GM23338 (cell line): ENCODE measurements at regions not wholly inside any gene's neighbourhood (a gene's known extent, or its start where the extent isn't known, plus 50 kb on each side); places are given as distances from the start of the nearest gene placed in this dataset.

Source experiments
- ATAC-seq: fragments of 200-7000 bp; cut with Tn5 transposase; 3 replicates; pipeline ENCODE4 v1.9.1; 2020
- DNase-seq: peaks from one replicate; pipeline ENCODE4 v3.0.0-alpha.2; 2015; ENCODE audit warnings: low spot score
- H2AFZ ChIP-seq: fragments of 200-600 bp; sonication (generic); 2 replicates; pipeline ENCODE4 v1.8.0; 2016; ENCODE audit warnings: antibody characterized with exemption, mild to moderate bottlenecking, moderate library complexity
- H3F3A ChIP-seq: fragments of 200-600 bp; sonication (generic); replicated peaks from 2 replicates; pipeline ENCODE4 v1.8.0; 2017; ENCODE audit warnings: antibody characterized with exemption, mixed run types, low read depth
- H3K27ac ChIP-seq: fragments of 200-600 bp; sonication (generic); 2 replicates; pipeline ENCODE4 v1.6.1; 2016; ENCODE audit warnings: low read depth
- H3K27me3 ChIP-seq: fragments of 200-600 bp; sonication (generic); 2 replicates; pipeline ENCODE4 v1.8.0; 2016; ENCODE audit warnings: mild to moderate bottlenecking, mixed run types, moderate library complexity; ENCODE audit not compliant: insufficient read depth
- H3K36me3 ChIP-seq: fragments of 200-600 bp; sonication (generic); 2 replicates; pipeline ENCODE4 v1.8.0; 2016; ENCODE audit warnings: mild to moderate bottlenecking; ENCODE audit not compliant: insufficient read depth
- H3K4me1 ChIP-seq: fragments of 200-600 bp; sonication (generic); 2 replicates; pipeline ENCODE4 v1.8.0; 2016; ENCODE audit warnings: mild to moderate bottlenecking, moderate library complexity; ENCODE audit not compliant: insufficient read depth
- H3K4me2 ChIP-seq: fragments of 200-600 bp; sonication (generic); 2 replicates; pipeline ENCODE4 v1.7.1; 2017; ENCODE audit warnings: mixed run types
- H3K4me3 ChIP-seq: fragments of 200-600 bp; sonication (generic); 2 replicates; pipeline ENCODE4 v1.6.1; 2016; ENCODE audit warnings: mixed run types
- H3K79me2 ChIP-seq: fragments of 200-600 bp; sonication (generic); replicated peaks from 2 replicates; pipeline ENCODE4 v1.8.0; 2017; ENCODE audit warnings: mild to moderate bottlenecking; ENCODE audit not compliant: insufficient read depth
- H3K9me2 ChIP-seq: fragments of 200-600 bp; sonication (generic); 2 replicates; pipeline ENCODE4 v1.8.0; 2017; ENCODE audit not compliant: insufficient read depth
- H4K20me1 ChIP-seq: fragments of 200-600 bp; sonication (generic); replicated peaks from 2 replicates; pipeline ENCODE4 v1.8.0; 2017; ENCODE audit warnings: mild to moderate bottlenecking; ENCODE audit not compliant: insufficient read depth
- H3K27ac Mint-ChIP-seq: 2 replicates; pipeline ENCODE4 v1.8.0; 2020; ENCODE audit warnings: inconsistent platforms, mild to moderate bottlenecking, moderate library complexity, mixed read lengths
- H3K27me3 Mint-ChIP-seq: 3 replicates; pipeline ENCODE4 v1.8.0; 2022; ENCODE audit warnings: low read depth, mild to moderate bottlenecking, moderate library complexity, mixed read lengths, inconsistent platforms; ENCODE audit not compliant: insufficient read depth, poor library complexity
- H3K36me3 Mint-ChIP-seq: 3 replicates; pipeline ENCODE4 v1.8.0; 2021; ENCODE audit warnings: low read depth, mild to moderate bottlenecking, inconsistent platforms, moderate library complexity, mixed read lengths
- H3K4me1 Mint-ChIP-seq: 3 replicates; pipeline ENCODE4 v1.8.0; 2020; ENCODE audit warnings: mild to moderate bottlenecking, inconsistent platforms, mixed read lengths
- H3K4me3 Mint-ChIP-seq: 3 replicates; pipeline ENCODE4 v1.8.0; 2021; ENCODE audit warnings: moderate library complexity, mild to moderate bottlenecking, inconsistent platforms, mixed read lengths
- H3K9me3 Mint-ChIP-seq: 3 replicates; pipeline ENCODE4 v1.8.0; 2020; ENCODE audit warnings: moderate library complexity, mild to moderate bottlenecking, inconsistent platforms, mixed read lengths
- CTCF ChIP-seq, 2 experiments: fragments of 200-600 bp in 1 of 2; sonication (generic) in 1 of 2; conservative IDR thresholded peaks; 2 replicates each; pipeline versions ENCODE4 v1.5.1 to v1.6.1; 2016 to 2017; ENCODE audit warnings: antibody characterized with exemption in 2 of 2, low read depth in 2 of 2, mild to moderate bottlenecking in 2 of 2, moderate library complexity in 1 of 2
- EZH2 ChIP-seq: fragments of 200-600 bp; sonication (generic); IDR thresholded peaks from one replicate; pipeline ENCODE4 v1.8.0; 2017; ENCODE audit warnings: antibody characterized with exemption, mild to moderate bottlenecking, low read depth; ENCODE audit not compliant: unreplicated experiment
- JUNB ChIP-seq: IDR thresholded peaks from one replicate; pipeline ENCODE4 v1.6.1; 2016; ENCODE audit warnings: antibody characterized with exemption; ENCODE audit not compliant: unreplicated experiment
- STAT1 ChIP-seq: IDR thresholded peaks from one replicate; pipeline ENCODE4 v1.6.1; 2016; ENCODE audit warnings: antibody characterized with exemption; ENCODE audit not compliant: unreplicated experiment
- ZNF114 ChIP-seq: fragments of 250-450 bp; sonication (Bioruptor Pico); IDR thresholded peaks from 2 replicates; pipeline ENCODE4 v1.5.0; 2020; ENCODE audit warnings: mild to moderate bottlenecking, moderate library complexity
- ZNF331 ChIP-seq: fragments of 250-450 bp; sonication (Bioruptor Pico); IDR thresholded peaks from 2 replicates; pipeline ENCODE4 v1.5.0; 2020; ENCODE audit warnings: low read depth, mild to moderate bottlenecking, moderate library complexity
- TF ChIP-seq, protein P1 (sequence below): IDR thresholded peaks from one replicate; pipeline ENCODE4 v1.6.1; 2018; ENCODE audit warnings: antibody characterized with exemption; ENCODE audit not compliant: unreplicated experiment

DNA sequence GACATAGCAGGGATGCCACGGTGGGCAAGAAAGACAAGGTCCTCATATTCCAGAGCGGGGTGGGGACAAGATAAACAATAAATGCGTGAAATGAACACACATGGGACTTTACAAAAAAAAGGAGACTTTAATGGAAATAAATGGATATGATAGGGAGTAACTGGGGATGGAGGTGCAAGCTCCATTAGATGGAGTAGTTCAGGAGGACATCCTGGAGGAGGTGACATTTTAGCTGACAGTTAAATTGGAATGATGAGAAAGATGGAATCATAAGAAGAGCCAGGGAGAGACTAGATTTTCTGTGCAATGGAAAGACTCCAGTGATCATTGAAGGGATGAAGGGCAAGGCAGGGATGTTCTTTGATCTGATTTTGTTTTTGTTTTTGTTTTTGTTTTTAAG is 83.6 kb upstream of the MYL10 start (continued):
- no peak for TF ChIP-seq CTCF (conservative IDR thresholded peaks at IDR 0.05; ENCODE audit: low read depth in 2 of 2)
- no peak for TF ChIP-seq ZNF114 (CRISPR knock-in tag)
- TF ChIP-seq STAT1: no peak
- no peak for TF ChIP-seq ZNF331 (CRISPR knock-in tag)
- TF ChIP-seq JUNB: no peak
- no peak for TF ChIP-seq EZH2
- TF ChIP-seq, protein P1, sequence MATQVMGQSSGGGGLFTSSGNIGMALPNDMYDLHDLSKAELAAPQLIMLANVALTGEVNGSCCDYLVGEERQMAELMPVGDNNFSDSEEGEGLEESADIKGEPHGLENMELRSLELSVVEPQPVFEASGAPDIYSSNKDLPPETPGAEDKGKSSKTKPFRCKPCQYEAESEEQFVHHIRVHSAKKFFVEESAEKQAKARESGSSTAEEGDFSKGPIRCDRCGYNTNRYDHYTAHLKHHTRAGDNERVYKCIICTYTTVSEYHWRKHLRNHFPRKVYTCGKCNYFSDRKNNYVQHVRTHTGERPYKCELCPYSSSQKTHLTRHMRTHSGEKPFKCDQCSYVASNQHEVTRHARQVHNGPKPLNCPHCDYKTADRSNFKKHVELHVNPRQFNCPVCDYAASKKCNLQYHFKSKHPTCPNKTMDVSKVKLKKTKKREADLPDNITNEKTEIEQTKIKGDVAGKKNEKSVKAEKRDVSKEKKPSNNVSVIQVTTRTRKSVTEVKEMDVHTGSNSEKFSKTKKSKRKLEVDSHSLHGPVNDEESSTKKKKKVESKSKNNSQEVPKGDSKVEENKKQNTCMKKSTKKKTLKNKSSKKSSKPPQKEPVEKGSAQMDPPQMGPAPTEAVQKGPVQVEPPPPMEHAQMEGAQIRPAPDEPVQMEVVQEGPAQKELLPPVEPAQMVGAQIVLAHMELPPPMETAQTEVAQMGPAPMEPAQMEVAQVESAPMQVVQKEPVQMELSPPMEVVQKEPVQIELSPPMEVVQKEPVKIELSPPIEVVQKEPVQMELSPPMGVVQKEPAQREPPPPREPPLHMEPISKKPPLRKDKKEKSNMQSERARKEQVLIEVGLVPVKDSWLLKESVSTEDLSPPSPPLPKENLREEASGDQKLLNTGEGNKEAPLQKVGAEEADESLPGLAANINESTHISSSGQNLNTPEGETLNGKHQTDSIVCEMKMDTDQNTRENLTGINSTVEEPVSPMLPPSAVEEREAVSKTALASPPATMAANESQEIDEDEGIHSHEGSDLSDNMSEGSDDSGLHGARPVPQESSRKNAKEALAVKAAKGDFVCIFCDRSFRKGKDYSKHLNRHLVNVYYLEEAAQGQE: no peak

- Histone ChIP-seq H3K4me2 (no peak overlapping the region), H3K4me3 (no peak overlapping the region), H3K27ac (no peak overlapping the region), H3K27me3 (no peaks in the 10 kb centered on the region), H3K4me1 (no peaks in the 10 kb centered on the region), H3K9me2 (no peaks in the 10 kb centered on the region), H3K79me2 (no peaks in the 10 kb centered on the region), H3F3A (no peaks in the 10 kb centered on the region), H3K36me3 (no peaks in the 10 kb centered on the region), H4K20me1 (no peaks in the 10 kb centered on the region), H2AFZ (no peak overlapping the region)
- H3K27ac Mint-ChIP-seq: no peak overlapping the region
- 0 out of 3 replicates have a peak, but pooled peaks cover 2% of the 10 kb centered on the region for H3K4me1 Mint-ChIP-seq
- TF ChIP-seq, protein P1: no peak
- peaks cover 3% of the 10 kb centered on the region for H3K27me3 Mint-ChIP-seq
- H3K9me3 Mint-ChIP-seq: no peaks in the 10 kb centered on the region
- no peaks in the 10 kb centered on the region for H3K36me3 Mint-ChIP-seq
- no peak overlapping the region for H3K4me3 Mint-ChIP-seq
- no peak for DNase-seq
- no peak for ATAC-seq
These were observed 85.0 kb upstream of the MYL10 start for GRCh38 chr7:101714097-101714496.
